HL-60/S4 (cell line): ENCODE measurements at regions not wholly inside any gene's neighbourhood (a gene's known extent, or its start where the extent isn't known, plus 50 kb on each side); places are given as distances from the start of the nearest gene placed in this dataset.
"Not testable (repeated sequence)": the region's sequence is repeated elsewhere in the genome, so short reads cannot be mapped to it uniquely, and the experiment has no call there.

Source experiments
- in situ Hi-C: fragments of 300-500 bp; cut with MboI; formaldehyde crosslinking; loops from 2 replicates; pipeline ENCODE4 v1.14.3; 2022; ENCODE audit warnings: low sequenced_read_pairs

- in situ Hi-C loops: loop anchor here (25.0 kb wide), 2 partner anchors 126 to 251 kb away; no protein-coding TSS in a partner anchor
These were observed 53.4 kb upstream of the MED14 start for GRCh38 chrX:40788698-40789097.

GRCh38 chrX:40792433-40792832 is 57.1 kb upstream of the MED14 start:
- in situ Hi-C loops: loop anchor here (25.0 kb wide), 2 partner anchors 130 to 255 kb away; no protein-coding TSS in a partner anchor

DNA sequence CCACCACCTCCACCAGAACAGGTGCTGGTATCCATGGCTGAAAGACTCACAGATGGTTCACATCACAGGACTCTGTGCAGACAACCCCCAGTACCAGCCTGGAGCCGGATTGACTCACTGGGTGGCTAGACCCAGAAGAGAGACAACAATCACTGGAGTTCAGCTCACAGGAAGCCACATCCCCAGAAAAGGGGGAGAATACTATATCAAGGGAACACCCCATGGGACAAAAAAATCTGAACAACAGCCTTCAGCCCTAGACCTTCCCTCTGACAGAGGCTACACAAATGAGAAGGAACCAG is 59.4 kb upstream of the MED14 start:
- in situ Hi-C loops: loop anchor here (25.0 kb wide), 2 partner anchors 132 to 257 kb away; no protein-coding TSS in a partner anchor

GRCh38 chrX:40799745-40800144 is 64.4 kb upstream of the MED14 start:
- in situ Hi-C loops: loop anchor here (25.0 kb wide), 2 partner anchors 137 to 262 kb away; no protein-coding TSS in a partner anchor

DNA sequence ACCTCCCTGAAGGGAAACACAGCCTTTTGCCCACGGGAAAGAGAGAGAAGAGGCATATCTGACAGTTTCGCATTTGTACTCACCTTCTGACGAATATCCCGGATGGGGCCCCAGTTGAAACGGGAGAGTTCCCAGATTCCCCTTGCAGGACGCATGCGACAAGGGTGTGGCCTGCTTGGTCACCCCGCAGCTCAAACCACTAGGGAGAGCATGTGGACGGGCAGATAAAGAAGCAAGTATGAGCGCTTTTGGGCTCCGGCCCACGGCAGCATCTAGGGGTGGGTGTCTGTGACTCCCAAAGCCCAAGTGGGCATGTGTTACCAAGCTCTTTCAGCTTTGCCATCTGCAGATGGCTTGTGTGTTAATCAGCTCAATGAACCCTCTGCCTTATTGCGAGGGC is 70.1 kb upstream of the MED14 start:
- in situ Hi-C loops: no loop called here

DNA sequence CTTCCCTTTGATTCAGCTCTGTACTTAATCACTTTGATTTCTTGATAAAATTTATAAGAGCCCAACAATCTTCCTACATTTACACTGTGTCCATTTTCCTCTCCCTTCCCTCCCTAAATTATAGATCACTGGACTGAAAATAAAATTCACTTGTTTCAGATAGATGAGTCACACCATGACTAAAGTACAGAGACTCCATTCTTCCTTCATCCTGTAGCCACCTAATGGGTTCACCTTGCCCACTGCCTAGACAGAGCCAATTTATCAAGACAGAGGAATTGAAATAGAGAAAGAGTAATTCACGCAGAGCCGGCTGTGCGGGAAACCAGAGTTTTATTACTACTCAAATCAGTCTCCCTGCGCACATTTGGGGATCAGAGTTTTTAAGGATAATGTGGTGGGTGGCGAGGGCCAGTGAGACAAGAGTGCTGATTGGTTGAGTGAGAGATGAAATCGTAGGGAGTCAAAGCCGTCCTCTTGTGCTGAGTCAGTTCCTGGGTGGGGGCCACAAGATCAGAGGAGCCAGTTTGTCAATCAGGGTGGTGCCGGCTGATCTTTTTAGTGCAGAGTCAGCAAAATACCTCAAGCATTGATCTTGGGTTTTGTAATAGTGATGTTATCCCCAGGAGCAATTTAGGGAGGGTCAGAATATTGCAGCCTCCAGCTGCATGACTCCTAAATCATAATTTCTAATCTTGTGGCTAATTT is 71.3 kb upstream of the MED14 start:
- in situ Hi-C loops: no loop called here

DNA sequence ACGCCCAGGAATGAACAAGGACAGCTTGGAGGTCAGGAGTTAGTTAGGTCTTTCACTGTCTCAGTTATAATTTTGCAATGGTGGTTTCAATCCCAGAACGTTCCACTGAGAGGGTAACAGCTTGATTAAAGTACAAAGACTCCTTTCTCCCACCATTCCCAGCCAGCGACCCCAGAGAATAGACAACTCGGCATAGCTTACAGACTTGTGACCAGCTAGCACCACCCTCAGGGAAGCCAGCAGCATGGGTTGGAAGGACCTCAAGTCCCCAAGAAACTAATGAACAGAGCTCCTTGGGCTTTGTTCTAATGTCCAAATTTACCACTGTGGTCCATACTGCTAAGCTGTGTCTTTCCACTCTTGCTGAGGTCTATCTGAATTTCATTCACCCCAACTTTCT is 72.0 kb upstream of the MED14 start:
- in situ Hi-C loops: no loop called here

- in situ Hi-C loops: no loop called here
These were observed 72.9 kb upstream of the MED14 start for GRCh38 chrX:40808203-40808602.

DNA sequence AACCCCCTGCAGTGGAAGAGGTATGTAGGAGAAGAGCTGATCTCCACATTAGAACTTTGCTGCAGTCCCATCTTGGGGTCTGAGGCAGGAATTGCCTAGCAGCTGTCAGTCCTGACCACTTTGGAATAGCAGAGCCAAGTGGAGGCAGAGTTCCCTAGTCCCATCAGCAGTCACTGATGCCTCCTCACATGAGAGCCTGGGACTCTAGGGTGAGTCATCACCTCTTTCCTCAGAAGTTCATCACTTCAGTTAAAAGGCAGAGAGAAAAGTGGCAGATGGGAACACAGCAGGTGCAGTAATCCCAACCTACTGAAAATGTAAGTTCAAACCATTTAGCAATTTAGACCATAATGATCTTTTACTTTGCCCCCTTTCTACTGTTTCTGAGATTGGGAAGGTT is 73.9 kb upstream of the MED14 start:
- in situ Hi-C loops: no loop called here

- in situ Hi-C loops: not testable (repeated sequence)
These were observed 79.7 kb upstream of the MED14 start for GRCh38 chrX:40815045-40815444.

- in situ Hi-C loops: no loop called here
These were observed 81.6 kb upstream of the MED14 start for GRCh38 chrX:40816906-40817305.

GRCh38 chrX:40818236-40818635 is 82.9 kb upstream of the MED14 start:
- in situ Hi-C loops: no loop called here

- in situ Hi-C loops: no loop called here
These were observed 86.4 kb upstream of the MED14 start for GRCh38 chrX:40821780-40822179.

- in situ Hi-C loops: no loop called here
These were observed 92.0 kb upstream of the MED14 start for GRCh38 chrX:40827331-40827730.

- in situ Hi-C loops: no loop called here
These were observed 96.4 kb upstream of the MED14 start for GRCh38 chrX:40831750-40832149.

GRCh38 chrX:40832723-40833122 is 97.4 kb upstream of the MED14 start:
- in situ Hi-C loops: no loop called here

GRCh38 chrX:40834225-40834624 is 98.9 kb upstream of the MED14 start:
- in situ Hi-C loops: no loop called here

- in situ Hi-C loops: no loop called here
These were observed 100.2 kb upstream of the MED14 start for GRCh38 chrX:40835526-40835925.

DNA sequence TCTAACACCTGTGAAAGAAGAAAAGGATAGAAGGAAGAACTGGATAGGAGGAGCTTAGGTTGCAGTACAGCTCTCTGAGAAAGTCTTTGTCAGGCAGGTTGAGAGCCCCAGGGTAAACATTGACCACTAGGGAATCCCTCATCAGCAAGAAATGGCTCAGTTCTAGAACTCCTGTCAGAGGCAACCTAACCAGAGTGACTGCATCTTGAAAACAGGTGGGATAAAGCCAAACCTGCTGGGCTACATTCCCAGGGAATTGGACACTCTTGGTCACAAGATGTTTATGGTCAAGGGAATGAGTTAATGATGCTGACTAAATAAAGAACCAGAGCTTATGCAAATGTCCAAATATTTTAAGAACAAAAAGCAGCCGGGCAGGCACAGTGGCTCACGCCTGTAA is 108.3 kb upstream of the MED14 start:
- in situ Hi-C loops: no loop called here

DNA sequence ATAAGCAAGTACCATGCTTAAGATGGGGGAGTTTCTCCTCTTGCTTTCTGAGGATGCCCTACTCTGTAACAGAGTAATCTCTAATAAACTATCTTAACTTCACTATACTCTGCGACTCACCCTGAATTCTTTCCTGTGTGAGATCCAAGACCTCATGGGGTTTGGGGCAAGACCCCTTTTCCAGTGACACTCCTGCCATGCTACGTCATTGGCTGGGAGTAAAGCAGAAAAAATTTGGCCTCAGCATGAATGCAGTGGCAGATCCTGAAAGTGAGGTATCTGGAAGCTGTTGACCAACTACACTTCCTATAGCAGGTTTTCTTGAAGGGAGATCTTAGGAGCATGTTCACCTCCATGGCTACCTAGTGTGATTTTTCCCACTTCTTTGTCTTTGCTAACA is 109.1 kb upstream of the MED14 start:
- in situ Hi-C loops: no loop called here

GRCh38 chrX:40845331-40845911 is 110.1 kb upstream of the MED14 start:
- in situ Hi-C loops: no loop called here

DNA sequence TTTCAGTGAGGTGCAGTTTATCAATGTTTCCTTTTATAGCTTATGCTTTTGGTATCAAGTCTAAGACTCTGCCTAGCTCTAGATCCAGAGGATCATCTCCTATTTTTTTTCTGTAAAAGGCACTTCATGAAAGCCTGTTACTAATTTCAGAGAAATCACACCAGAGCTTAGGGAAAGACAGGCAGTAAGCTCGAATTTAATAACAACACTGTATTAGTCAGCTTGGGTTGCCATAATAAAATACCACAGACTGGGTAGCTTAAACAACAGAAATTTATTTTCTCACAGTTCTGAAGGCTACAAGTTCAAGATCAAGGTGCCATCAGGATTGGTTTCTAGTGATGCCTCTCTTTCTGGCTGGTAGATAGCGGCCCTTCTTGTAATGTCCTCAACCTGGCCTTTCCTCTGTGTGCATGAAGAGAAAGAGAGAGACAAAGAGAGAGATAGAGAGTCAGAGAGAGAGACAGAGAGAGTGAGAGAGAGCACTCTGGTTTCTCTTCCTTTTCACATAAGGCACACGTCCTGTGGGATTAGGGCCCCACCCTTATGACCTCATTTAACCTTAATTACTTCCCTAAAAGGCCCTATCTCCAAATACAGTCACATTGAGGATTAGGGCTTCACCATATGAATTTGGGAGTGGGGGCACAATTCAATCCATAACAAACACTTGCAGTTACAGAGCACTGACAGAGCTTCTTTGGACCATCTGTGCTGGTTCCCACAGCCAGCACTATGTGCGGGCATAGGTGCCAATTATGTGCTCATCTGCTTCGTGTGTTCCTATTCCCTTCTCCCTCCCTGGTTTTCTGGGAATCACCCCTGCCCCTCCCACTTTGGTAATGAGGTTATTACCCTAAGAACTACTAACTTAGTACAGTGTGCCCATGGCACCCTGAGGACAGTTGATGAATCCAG is 114.8 kb upstream of the MED14 start:
- in situ Hi-C loops: no loop called here
